T47D (cell line): ENCODE measurements at regions not wholly inside any gene's neighbourhood (a gene's known extent, or its start where the extent isn't known, plus 50 kb on each side); places are given as distances from the start of the nearest gene placed in this dataset.

ENCODE experiments used
- DNase-seq, 2 experiments: peaks; one replicate each; pipeline versions ENCODE4 v3.0.0 to v3.0.0-alpha.2; 2011 to 2012; ENCODE audit warnings: low read depth in 1 of 2, low spot score in 1 of 2
- JUND ChIP-seq: IDR thresholded peaks from 2 replicates; pipeline ENCODE4 v1.6.1; 2012; ENCODE audit warnings: low read depth
- in situ Hi-C: cut with HindIII; loops from 2 replicates; pipeline ENCODE4 v1.10.0; 2016; ENCODE audit warnings: low sequenced_read_pairs, low pct_unique_long_range_greater_than_20kb

DNA sequence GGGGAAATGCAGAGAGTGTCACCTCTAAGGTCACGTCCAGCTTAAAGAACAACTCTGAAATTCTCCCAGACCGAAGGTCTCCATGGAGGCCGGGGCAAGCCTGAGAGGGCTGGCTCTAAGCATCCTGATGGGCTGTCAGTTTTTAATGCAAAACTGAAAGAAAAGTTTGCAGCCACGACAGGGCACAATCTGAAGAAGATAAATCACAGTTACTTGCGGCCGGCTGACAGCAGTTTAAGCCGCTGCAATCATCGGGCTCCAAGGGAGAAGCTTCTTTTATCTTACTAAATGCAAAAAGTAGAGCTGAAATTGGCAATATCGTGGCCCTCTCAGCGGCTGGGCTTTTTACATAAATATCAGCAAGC is 168.8 kb downstream of the CYLD start:
- no peak for DNase-seq
- in situ Hi-C loops: no loop called here
- no peak for TF ChIP-seq JUND

DNA sequence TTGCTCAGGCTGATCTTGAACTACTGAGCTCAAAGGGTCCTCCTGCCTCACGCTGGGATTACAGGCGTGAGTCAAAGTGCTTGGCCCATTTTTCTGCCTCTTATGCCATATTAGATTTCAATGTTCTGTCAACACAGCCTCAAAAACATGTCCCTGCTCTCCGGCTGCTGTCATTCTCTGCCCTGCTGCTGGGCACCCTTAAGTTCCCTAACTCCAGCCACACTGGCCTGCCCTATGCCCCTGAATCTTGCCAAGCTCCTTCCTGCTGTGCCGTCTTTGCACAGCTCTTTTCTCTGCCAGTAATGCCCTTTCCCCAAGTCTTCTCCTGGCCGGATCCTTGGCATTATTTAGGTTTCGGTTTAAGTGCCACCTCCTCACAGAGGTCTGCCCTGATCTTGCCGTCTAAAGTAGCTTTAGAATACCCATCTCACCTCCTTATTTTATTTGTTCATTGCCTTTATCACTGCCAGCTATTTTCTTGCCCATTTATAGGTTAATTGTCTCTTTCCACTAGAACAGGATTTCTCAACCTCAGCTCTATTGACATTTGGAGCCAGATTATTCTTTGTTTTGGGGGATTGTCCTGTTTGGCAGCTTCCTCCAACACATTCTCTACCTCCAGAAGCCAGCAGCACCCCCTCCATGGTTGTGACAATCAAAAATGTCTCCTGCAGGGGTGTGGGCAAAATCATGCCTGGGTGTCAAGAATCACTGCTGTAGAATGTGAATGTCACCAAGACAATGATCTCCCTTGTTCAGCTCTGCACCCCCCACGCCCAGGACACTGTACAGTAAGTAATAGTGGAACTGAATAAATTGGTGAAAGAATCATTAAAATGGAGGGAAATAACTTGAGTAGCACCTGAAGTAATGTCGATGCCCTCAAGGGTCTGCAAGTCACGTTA is 168.2 kb downstream of the CYLD start:
- no peak for TF ChIP-seq JUND
- in situ Hi-C loops: no loop called here
- no peak for DNase-seq

DNA sequence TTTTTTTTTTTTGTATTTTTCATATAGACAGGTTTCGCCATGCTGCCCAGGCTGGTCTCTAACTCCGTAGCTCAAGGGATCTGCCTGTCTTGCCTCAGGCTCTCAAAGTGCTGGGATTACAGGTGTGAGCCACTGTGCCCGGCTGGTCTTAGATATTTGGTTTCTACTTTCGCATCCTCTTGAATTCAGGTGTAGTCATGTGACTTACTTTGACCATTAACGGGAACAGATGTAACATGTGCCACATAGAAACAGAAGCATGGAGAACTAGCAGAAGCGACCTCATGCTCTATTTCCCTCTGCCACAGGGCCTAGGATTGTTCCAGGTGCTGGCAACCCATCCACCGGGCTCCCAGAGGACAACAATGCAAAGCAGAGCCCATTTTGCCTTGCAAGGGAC is 166.6 kb downstream of the CYLD start:
- no peak for DNase-seq
- in situ Hi-C loops: no loop called here
- no peak for TF ChIP-seq JUND

DNA sequence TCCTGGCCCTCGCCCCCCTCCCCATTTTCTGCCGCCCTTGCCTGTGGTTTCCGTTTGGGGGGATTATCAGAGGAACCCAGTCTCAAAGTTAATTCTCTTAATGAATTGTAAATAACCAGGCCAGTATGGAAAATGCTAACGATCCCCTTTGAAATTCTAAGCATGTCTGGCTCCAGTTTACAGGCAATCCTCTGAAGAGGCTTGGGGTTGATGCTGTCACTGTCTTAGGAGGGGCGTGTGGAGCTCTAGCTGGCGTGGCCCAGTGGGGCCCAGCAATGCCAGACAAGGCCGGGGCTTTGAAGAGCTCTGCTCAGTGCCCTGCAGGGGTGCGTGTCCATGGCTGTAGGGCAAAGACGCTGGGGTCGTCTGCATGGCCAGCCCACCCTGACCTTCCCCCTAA is 164.6 kb downstream of the CYLD start:
- TF ChIP-seq JUND: no peak
- no peak for DNase-seq
- in situ Hi-C loops: no loop called here

DNA sequence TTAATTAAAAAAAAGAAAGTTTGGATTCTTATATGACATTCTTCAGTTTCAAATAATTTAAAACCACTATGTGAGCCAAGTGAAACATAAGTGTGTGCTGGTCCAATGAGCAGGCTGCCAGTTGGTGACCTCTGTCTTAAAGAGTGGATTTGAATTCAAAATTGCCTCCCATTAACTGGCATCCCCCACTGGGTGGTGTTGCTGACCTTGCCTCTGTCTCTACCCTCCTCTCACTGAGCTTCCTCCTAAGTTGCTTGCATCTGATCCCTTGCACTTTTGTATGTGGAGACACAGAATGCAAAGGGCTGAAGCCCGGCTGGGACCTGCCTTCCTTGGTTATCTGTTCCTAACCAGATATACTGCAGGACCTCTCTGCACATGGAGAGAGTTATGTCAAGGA is 160.6 kb downstream of the CYLD start:
- no peak for TF ChIP-seq JUND
- DNase-seq: no peak
- in situ Hi-C loops: no loop called here

DNA sequence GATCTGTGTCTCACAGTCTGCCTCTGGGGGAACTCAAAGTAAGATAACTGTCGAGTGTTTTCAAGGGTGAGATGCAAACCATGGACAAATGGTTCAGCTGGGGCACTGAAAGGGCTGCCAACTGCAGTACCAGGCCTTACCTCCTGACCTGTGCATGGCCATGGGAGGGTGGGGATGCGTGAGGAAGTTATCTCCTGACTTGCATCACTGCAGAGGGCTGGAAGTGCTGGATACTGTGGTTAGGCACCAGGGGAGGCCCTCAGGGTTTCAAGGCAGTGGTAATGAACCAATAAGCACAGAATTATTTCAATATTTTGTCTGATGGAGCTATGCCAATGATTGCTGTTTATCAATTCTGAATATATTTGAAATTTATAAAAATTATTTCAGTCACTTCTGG is 159.2 kb downstream of the CYLD start:
- TF ChIP-seq JUND: no peak
- in situ Hi-C loops: no loop called here
- DNase-seq: no peak

DNA sequence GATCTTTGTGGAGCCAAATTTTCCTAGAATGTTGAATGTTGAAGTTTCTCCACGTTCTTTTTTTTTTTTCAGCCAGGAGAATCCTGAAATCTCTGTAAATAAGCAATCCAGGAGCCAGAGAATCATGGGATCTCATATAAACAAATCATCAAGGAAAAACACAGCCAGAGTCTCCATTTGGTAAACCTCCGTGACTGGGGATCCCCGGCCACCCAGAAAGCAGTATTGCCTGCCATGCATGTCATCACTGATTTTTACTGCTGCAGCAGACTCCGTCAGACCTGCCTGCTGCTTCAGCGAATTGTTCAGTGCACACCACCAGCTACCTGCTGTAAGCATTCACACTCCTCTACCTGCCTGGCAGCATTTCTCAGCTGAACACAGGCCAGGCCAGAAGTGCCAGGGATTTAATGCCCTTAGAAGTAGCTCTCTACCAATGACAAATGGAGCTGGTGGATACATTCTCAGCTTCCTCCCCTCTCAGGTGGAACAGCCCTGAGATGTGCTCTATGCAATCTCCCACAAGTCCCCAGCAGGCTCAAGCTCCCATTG is 158.6 kb downstream of the CYLD start:
- DNase-seq: no peak
- TF ChIP-seq JUND: no peak
- in situ Hi-C loops: no loop called here

DNA sequence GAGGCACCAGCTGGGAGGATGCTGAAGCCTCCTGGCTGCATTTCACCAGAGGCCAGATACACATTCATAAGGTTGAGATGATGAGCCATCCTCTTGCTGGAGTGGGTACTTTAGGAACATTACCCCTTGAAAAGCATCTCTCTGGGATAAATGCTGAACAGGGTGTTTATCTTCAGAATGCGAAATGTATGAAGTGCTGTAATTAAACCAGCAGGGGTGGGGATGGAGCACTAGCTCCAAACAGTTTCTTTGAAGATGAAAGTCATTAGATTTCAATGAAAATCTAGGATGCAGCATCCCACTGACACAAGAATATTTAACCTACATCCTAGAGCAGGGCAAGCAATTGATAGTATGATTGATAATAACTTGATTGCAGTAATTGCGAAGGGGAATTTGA is 158.1 kb downstream of the CYLD start:
- TF ChIP-seq JUND: no peak
- DNase-seq: no peak
- in situ Hi-C loops: no loop called here

DNA sequence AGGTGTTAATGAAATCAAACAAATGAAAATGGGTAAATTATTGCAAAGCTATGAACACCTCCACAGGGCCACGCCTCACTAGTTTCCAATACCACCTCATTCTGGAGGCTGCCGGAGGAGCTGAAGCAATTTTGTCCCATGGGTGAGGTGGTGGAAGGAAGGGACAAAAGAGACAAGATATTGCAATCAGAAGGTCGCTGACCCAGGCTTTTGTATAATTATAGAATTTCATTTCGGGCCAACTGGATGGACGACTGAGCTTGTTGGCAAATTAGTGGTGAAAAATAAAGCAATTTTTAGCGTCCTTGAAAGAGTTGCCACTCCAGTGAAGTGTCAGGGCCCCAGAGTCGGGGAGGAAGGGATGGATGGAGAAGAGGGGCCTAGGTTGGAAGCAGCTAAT is 147.9 kb downstream of the CYLD start:
- no peak for DNase-seq
- TF ChIP-seq JUND: no peak
- in situ Hi-C loops: no loop called here

DNA sequence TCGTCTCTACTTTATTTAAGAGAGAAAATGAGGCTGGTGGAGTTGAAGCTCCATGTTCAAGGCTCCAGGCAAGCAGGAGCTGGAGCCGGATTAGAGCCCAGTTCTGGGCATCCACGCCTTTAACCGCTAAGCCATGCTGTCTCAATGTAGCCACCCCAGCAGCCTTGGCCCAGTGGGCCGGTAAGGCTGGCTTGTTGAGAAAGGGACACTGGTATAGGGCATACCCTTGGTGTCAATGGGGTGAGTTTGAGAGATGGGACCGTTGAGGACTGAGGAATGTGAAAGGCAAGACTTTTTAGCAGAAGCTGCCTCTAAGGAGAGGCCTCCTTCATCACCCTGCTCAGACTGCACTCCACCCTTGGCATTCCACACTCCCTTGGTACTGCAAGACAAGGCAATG is 147.4 kb downstream of the CYLD start:
- no peak for DNase-seq
- in situ Hi-C loops: no loop called here
- no peak for TF ChIP-seq JUND

DNA sequence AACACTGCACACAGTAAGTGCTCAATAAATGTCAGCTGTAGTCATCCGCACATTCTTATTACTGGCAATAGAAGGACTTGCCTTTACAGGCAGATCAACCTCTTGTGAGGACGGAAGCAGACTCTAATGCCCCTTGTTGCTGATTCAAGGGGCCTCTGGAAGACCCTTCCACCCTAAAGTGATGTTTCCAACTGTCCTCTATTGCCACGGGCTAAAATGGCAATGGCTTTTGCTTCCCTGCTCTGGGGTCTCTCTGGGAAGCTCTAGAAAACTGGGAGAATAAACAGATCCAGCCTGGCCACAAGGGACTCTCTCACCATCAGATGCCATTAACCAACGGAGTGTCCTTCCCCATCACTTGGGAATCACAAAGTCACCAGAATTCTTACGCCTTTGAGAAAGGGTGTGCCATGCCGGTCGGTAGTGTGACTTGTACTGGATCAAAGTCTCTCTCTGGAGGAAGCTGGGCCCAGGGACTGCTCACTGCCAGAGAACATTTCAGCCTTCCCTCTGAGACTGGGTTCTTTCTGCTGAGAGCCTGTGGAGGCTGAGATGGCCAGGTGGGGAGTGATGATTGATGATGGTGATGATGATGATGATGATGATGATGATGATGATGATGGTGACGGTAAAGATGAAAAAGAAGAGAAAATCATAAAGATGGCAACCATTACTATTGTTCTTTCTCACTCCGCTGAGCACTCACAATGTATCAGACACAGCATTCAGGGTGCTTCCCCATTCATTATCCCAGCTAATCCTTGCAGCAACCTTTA is 146.8 kb downstream of the CYLD start:
- no peak for DNase-seq
- TF ChIP-seq JUND: no peak

DNA sequence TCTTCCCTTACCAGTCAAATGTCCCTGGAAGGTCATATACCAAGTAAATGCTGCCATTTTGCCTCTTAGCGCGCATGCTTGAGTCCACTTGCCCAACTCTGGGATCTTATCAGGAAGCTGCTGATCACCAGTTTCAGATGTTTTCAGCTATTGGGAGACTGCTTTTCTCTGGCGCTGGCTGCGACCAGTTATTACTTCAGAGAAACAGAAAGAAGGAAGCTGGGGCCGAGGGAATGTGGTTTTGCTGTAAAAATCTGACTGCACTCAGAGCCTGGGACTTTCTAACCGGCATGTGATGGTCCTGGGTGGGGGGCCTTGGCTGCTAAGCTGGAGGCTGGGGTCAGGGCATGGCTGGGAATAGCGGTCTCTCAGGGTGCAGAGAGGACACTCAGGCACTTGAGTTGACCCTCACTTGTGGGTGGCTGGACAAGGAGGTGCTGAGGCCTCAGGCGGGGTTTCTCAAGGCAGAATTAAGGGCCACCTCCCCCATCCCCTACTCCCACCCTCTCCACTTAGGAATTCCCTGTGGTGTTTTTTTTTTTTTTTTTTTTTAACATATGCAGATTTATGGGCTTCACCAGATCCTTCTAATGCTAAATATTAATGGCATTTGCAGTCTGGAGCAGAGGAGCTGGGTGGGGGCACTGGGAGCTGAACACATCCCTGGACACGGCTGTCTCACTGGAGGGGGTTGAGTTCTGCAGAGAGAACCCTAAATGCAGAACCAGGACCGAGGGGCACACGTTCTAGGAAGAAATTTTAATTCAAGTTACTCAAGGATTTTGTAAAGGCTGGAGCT is 145.8 kb downstream of the CYLD start:
- no peak for TF ChIP-seq JUND
- no peak for DNase-seq
- in situ Hi-C loops: no loop called here

More for the DNA sequence above, 146.8 kb downstream of the CYLD start:
- in situ Hi-C loops: no loop called here
